Neural progenitor cell (in vitro differentiated cells): ENCODE measurements at regions not wholly inside any gene's neighbourhood (a gene's known extent, or its start where the extent isn't known, plus 50 kb on each side); places are given as distances from the start of the nearest gene placed in this dataset.

Experiments
- DNase-seq: peaks from one replicate; pipeline ENCODE4 v3.0.0-alpha.2; 2016; ENCODE audit warnings: low spot score
- H2AFZ ChIP-seq: fragments of 200-600 bp; sonication (generic); replicated peaks from 2 replicates; pipeline ENCODE4 v1.6.1; 2016; ENCODE audit warnings: antibody characterized with exemption
- H3F3A ChIP-seq: fragments of 200-600 bp; sonication (generic); 2 replicates; pipeline ENCODE4 v1.6.1; 2016; ENCODE audit warnings: antibody characterized with exemption, low read depth
- H3K27ac ChIP-seq: fragments of 200-600 bp; sonication (generic); 2 replicates; pipeline ENCODE4 v1.5.1; 2016; ENCODE audit warnings: mild to moderate bottlenecking
- H3K27me3 ChIP-seq: fragments of 200-600 bp; sonication (generic); 2 replicates; pipeline ENCODE4 v1.6.1; 2016; ENCODE audit warnings: mild to moderate bottlenecking, moderate library complexity
- H3K36me3 ChIP-seq: fragments of 200-600 bp; sonication (generic); 2 replicates; pipeline ENCODE4 v1.5.1; 2016
- H3K4me1 ChIP-seq: fragments of 200-600 bp; sonication (generic); 2 replicates; pipeline ENCODE4 v1.6.1; 2016; ENCODE audit warnings: mixed run types
- H3K4me2 ChIP-seq: fragments of 200-600 bp; sonication (generic); 2 replicates; pipeline ENCODE4 v1.6.1; 2016
- H3K4me3 ChIP-seq: fragments of 200-600 bp; sonication (generic); 2 replicates; pipeline ENCODE4 v1.5.1; 2016
- H3K79me2 ChIP-seq: fragments of 200-600 bp; sonication (generic); 2 replicates; pipeline ENCODE4 v1.6.1; 2016; ENCODE audit warnings: low read depth
- H3K9ac ChIP-seq: fragments of 200-600 bp; sonication (generic); 2 replicates; pipeline ENCODE4 v1.6.1; 2016
- H3K9me3 ChIP-seq: fragments of 200-600 bp; sonication (generic); 2 replicates; pipeline ENCODE4 v1.5.1; 2016; ENCODE audit warnings: low read depth
- H4K20me1 ChIP-seq: fragments of 200-600 bp; sonication (generic); 2 replicates; pipeline ENCODE4 v1.6.1; 2016; ENCODE audit warnings: low read depth
- H3K27ac Mint-ChIP-seq: 3 replicates; pipeline ENCODE4 v1.8.0; 2021; ENCODE audit warnings: mixed read lengths
- H3K27me3 Mint-ChIP-seq: 2 replicates; pipeline ENCODE4 v1.8.0; 2022; ENCODE audit warnings: low read depth, mild to moderate bottlenecking, inconsistent platforms, moderate library complexity, mixed read lengths; ENCODE audit not compliant: insufficient read depth
- H3K36me3 Mint-ChIP-seq: 3 replicates; pipeline ENCODE4 v1.8.0; 2021; ENCODE audit warnings: mixed read lengths
- H3K4me1 Mint-ChIP-seq: 3 replicates; pipeline ENCODE4 v1.8.0; 2021; ENCODE audit warnings: mixed read lengths
- H3K4me3 Mint-ChIP-seq: 3 replicates; pipeline ENCODE4 v1.8.0; 2021; ENCODE audit warnings: mild to moderate bottlenecking, moderate library complexity, mixed read lengths
- H3K9me3 Mint-ChIP-seq: 3 replicates; pipeline ENCODE4 v1.8.0; 2020; ENCODE audit warnings: mixed read lengths
- CTCF ChIP-seq: fragments of 200-600 bp; sonication (generic); IDR thresholded peaks from 2 replicates; pipeline ENCODE4 v1.5.1; 2017; ENCODE audit warnings: antibody characterized with exemption, mild to moderate bottlenecking
- EZH2 ChIP-seq: fragments of 200-600 bp; sonication (generic); IDR thresholded peaks from 2 replicates; pipeline ENCODE4 v1.6.1; 2017; ENCODE audit warnings: antibody characterized with exemption, mild to moderate bottlenecking, moderate library complexity
- EZH2phosphoT487 ChIP-seq: fragments of 200-600 bp; sonication (generic); IDR thresholded peaks from 2 replicates; pipeline ENCODE4 v1.6.1; 2017; ENCODE audit warnings: antibody characterized with exemption

- no peaks in the 10 kb centered on the region for H3K36me3 Mint-ChIP-seq
- Histone ChIP-seq H3K27ac (no peak overlapping the region), H3K27me3 (no peaks in the 10 kb centered on the region), H2AFZ (no peak overlapping the region), H3F3A (peaks cover 43% of the 10 kb centered on the region), H3K79me2 (no peaks in the 10 kb centered on the region), H3K9me3 (no peaks in the 10 kb centered on the region), H3K4me3 (no peak overlapping the region), H4K20me1 (no peaks in the 10 kb centered on the region), H3K4me1 (peaks cover 63% of the 10 kb centered on the region), H3K36me3 (no peaks in the 10 kb centered on the region), H3K9ac (no peak overlapping the region), H3K4me2 (peak overlapping the region; percentile 21)
- TF ChIP-seq CTCF (no peak), EZH2phosphoT487 (no peak), EZH2 (no peak)
- peaks cover 30% of the 10 kb centered on the region for H3K27me3 Mint-ChIP-seq
- peak overlapping the region; percentile 12 for H3K4me3 Mint-ChIP-seq
- no peak overlapping the region for H3K27ac Mint-ChIP-seq
- DNase-seq = no peak
- peaks cover 56% of the 10 kb centered on the region for H3K4me1 Mint-ChIP-seq
- H3K9me3 Mint-ChIP-seq = peaks cover 2% of the 10 kb centered on the region
These were observed 90.5 kb upstream of the DBX1 start for GRCh38 chr11:20250644-20251247.

GRCh38 chr11:20249796-20250195 lies 89.5 kb upstream of the DBX1 start:
- Mint-ChIP-seq H3K4me3 (no peak overlapping the region), H3K4me1 (peaks cover 52% of the 10 kb centered on the region), H3K27me3 (peaks cover 33% of the 10 kb centered on the region), H3K36me3 (no peaks in the 10 kb centered on the region), H3K9me3 (peaks cover 2% of the 10 kb centered on the region), H3K27ac (no peak overlapping the region)
- Histone ChIP-seq H3K9me3 (no peaks in the 10 kb centered on the region), H3K4me2 (peak overlapping the region; percentile 3), H3K36me3 (no peaks in the 10 kb centered on the region), H3K27ac (no peak overlapping the region), H2AFZ (no peak overlapping the region), H3K4me1 (peaks cover 59% of the 10 kb centered on the region), H3K79me2 (no peaks in the 10 kb centered on the region), H3F3A (peaks cover 39% of the 10 kb centered on the region), H3K4me3 (no peak overlapping the region), H3K9ac (no peak overlapping the region), H3K27me3 (no peaks in the 10 kb centered on the region), H4K20me1 (no peaks in the 10 kb centered on the region)
- TF ChIP-seq EZH2phosphoT487 (no peak), CTCF (no peak), EZH2 (no peak)
- DNase-seq = no peak

DNA sequence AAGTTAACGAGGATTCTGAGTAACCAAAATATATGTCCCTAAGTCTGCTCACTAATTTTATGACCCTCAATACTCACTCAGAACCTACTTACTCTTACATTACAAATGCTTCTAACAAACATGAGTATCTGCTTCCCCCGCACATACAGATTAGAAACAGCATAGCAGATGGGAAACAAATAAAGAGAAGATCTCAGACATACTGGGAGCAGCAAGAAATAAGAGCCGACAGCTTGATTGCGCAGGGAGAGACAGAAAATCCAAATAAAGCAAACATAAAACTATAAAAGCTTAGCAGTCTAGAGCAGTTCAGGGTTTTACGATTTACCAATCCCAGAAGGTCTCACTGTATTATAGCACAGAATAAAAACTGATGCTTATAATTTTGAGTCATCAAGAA lies 89.1 kb upstream of the DBX1 start:
- Histone ChIP-seq H3K4me2 (peak overlapping the region; percentile 64), H3K4me3 (no peak overlapping the region), H3K9ac (no peak overlapping the region), H3K9me3 (no peaks in the 10 kb centered on the region), H3K27me3 (no peaks in the 10 kb centered on the region), H3K79me2 (no peaks in the 10 kb centered on the region), H4K20me1 (no peaks in the 10 kb centered on the region), H3K4me1 (peaks cover 55% of the 10 kb centered on the region), H3K27ac (no peak overlapping the region), H3F3A (peaks cover 37% of the 10 kb centered on the region), H3K36me3 (no peaks in the 10 kb centered on the region), H2AFZ (no peak overlapping the region)
- Mint-ChIP-seq H3K4me3 (no peak overlapping the region), H3K27me3 (peaks cover 33% of the 10 kb centered on the region), H3K36me3 (no peaks in the 10 kb centered on the region), H3K27ac (no peak overlapping the region), H3K4me1 (peaks cover 52% of the 10 kb centered on the region), H3K9me3 (peaks cover 2% of the 10 kb centered on the region)
- DNase-seq = no peak
- TF ChIP-seq EZH2phosphoT487 (no peak), EZH2 (no peak), CTCF (no peak)
